GM23338 (cell line): ENCODE measurements at regions not wholly inside any gene's neighbourhood (a gene's known extent, or its start where the extent isn't known, plus 50 kb on each side); places are given as distances from the start of the nearest gene placed in this dataset.

Experiments used
- ATAC-seq: fragments of 200-7000 bp; cut with Tn5 transposase; 3 replicates; pipeline ENCODE4 v1.9.1; 2020
- DNase-seq: peaks from one replicate; pipeline ENCODE4 v3.0.0-alpha.2; 2015; ENCODE audit warnings: low spot score
- H2AFZ ChIP-seq: fragments of 200-600 bp; sonication (generic); 2 replicates; pipeline ENCODE4 v1.8.0; 2016; ENCODE audit warnings: antibody characterized with exemption, mild to moderate bottlenecking, moderate library complexity
- H3F3A ChIP-seq: fragments of 200-600 bp; sonication (generic); replicated peaks from 2 replicates; pipeline ENCODE4 v1.8.0; 2017; ENCODE audit warnings: antibody characterized with exemption, mixed run types, low read depth
- H3K27ac ChIP-seq: fragments of 200-600 bp; sonication (generic); 2 replicates; pipeline ENCODE4 v1.6.1; 2016; ENCODE audit warnings: low read depth
- H3K27me3 ChIP-seq: fragments of 200-600 bp; sonication (generic); 2 replicates; pipeline ENCODE4 v1.8.0; 2016; ENCODE audit warnings: mild to moderate bottlenecking, mixed run types, moderate library complexity; ENCODE audit not compliant: insufficient read depth
- H3K36me3 ChIP-seq: fragments of 200-600 bp; sonication (generic); 2 replicates; pipeline ENCODE4 v1.8.0; 2016; ENCODE audit warnings: mild to moderate bottlenecking; ENCODE audit not compliant: insufficient read depth
- H3K4me1 ChIP-seq: fragments of 200-600 bp; sonication (generic); 2 replicates; pipeline ENCODE4 v1.8.0; 2016; ENCODE audit warnings: mild to moderate bottlenecking, moderate library complexity; ENCODE audit not compliant: insufficient read depth
- H3K4me2 ChIP-seq: fragments of 200-600 bp; sonication (generic); 2 replicates; pipeline ENCODE4 v1.7.1; 2017; ENCODE audit warnings: mixed run types
- H3K4me3 ChIP-seq: fragments of 200-600 bp; sonication (generic); 2 replicates; pipeline ENCODE4 v1.6.1; 2016; ENCODE audit warnings: mixed run types
- H3K79me2 ChIP-seq: fragments of 200-600 bp; sonication (generic); replicated peaks from 2 replicates; pipeline ENCODE4 v1.8.0; 2017; ENCODE audit warnings: mild to moderate bottlenecking; ENCODE audit not compliant: insufficient read depth
- H3K9me2 ChIP-seq: fragments of 200-600 bp; sonication (generic); 2 replicates; pipeline ENCODE4 v1.8.0; 2017; ENCODE audit not compliant: insufficient read depth
- H4K20me1 ChIP-seq: fragments of 200-600 bp; sonication (generic); replicated peaks from 2 replicates; pipeline ENCODE4 v1.8.0; 2017; ENCODE audit warnings: mild to moderate bottlenecking; ENCODE audit not compliant: insufficient read depth
- H3K27ac Mint-ChIP-seq: 2 replicates; pipeline ENCODE4 v1.8.0; 2020; ENCODE audit warnings: inconsistent platforms, mild to moderate bottlenecking, moderate library complexity, mixed read lengths
- H3K27me3 Mint-ChIP-seq: 3 replicates; pipeline ENCODE4 v1.8.0; 2022; ENCODE audit warnings: low read depth, mild to moderate bottlenecking, moderate library complexity, mixed read lengths, inconsistent platforms; ENCODE audit not compliant: insufficient read depth, poor library complexity
- H3K36me3 Mint-ChIP-seq: 3 replicates; pipeline ENCODE4 v1.8.0; 2021; ENCODE audit warnings: low read depth, mild to moderate bottlenecking, inconsistent platforms, moderate library complexity, mixed read lengths
- H3K4me1 Mint-ChIP-seq: 3 replicates; pipeline ENCODE4 v1.8.0; 2020; ENCODE audit warnings: mild to moderate bottlenecking, inconsistent platforms, mixed read lengths
- H3K4me3 Mint-ChIP-seq: 3 replicates; pipeline ENCODE4 v1.8.0; 2021; ENCODE audit warnings: moderate library complexity, mild to moderate bottlenecking, inconsistent platforms, mixed read lengths
- H3K9me3 Mint-ChIP-seq: 3 replicates; pipeline ENCODE4 v1.8.0; 2020; ENCODE audit warnings: moderate library complexity, mild to moderate bottlenecking, inconsistent platforms, mixed read lengths
- CREB1 ChIP-seq: fragments of 250-450 bp; sonication (Bioruptor Pico); IDR thresholded peaks from 2 replicates; pipeline ENCODE4 v1.5.0; 2020; ENCODE audit warnings: low read depth, mild to moderate bottlenecking, moderate library complexity
- CTCF ChIP-seq, 2 experiments: fragments of 200-600 bp in 1 of 2; sonication (generic) in 1 of 2; conservative IDR thresholded peaks; 2 replicates each; pipeline versions ENCODE4 v1.5.1 to v1.6.1; 2016 to 2017; ENCODE audit warnings: antibody characterized with exemption in 2 of 2, low read depth in 2 of 2, mild to moderate bottlenecking in 2 of 2, moderate library complexity in 1 of 2
- ETS1 ChIP-seq: IDR thresholded peaks from 2 replicates; pipeline ENCODE4 v1.6.1; 2016; ENCODE audit warnings: antibody characterized with exemption
- EZH2 ChIP-seq: fragments of 200-600 bp; sonication (generic); IDR thresholded peaks from one replicate; pipeline ENCODE4 v1.8.0; 2017; ENCODE audit warnings: antibody characterized with exemption, mild to moderate bottlenecking, low read depth; ENCODE audit not compliant: unreplicated experiment
- EZH2phosphoT487 ChIP-seq: fragments of 200-600 bp; sonication (generic); IDR thresholded peaks from one replicate; pipeline ENCODE4 v1.8.1; 2018; ENCODE audit warnings: antibody characterized with exemption; ENCODE audit not compliant: unreplicated experiment
- JUNB ChIP-seq: IDR thresholded peaks from one replicate; pipeline ENCODE4 v1.6.1; 2016; ENCODE audit warnings: antibody characterized with exemption; ENCODE audit not compliant: unreplicated experiment
- NANOG ChIP-seq: IDR thresholded peaks from 2 replicates; pipeline ENCODE4 v1.6.1; 2016; ENCODE audit warnings: antibody characterized with exemption, borderline replicate concordance
- POLR2AphosphoS5 ChIP-seq: IDR thresholded peaks from 2 replicates; pipeline ENCODE4 v1.6.1; 2016; ENCODE audit warnings: antibody characterized with exemption, low read depth
- REST ChIP-seq: IDR thresholded peaks from one replicate; pipeline ENCODE4 v1.6.1; 2018; ENCODE audit warnings: antibody characterized with exemption; ENCODE audit not compliant: unreplicated experiment
- STAT1 ChIP-seq: IDR thresholded peaks from one replicate; pipeline ENCODE4 v1.6.1; 2016; ENCODE audit warnings: antibody characterized with exemption; ENCODE audit not compliant: unreplicated experiment
- ZNF114 ChIP-seq: fragments of 250-450 bp; sonication (Bioruptor Pico); IDR thresholded peaks from 2 replicates; pipeline ENCODE4 v1.5.0; 2020; ENCODE audit warnings: mild to moderate bottlenecking, moderate library complexity
- ZNF331 ChIP-seq: fragments of 250-450 bp; sonication (Bioruptor Pico); IDR thresholded peaks from 2 replicates; pipeline ENCODE4 v1.5.0; 2020; ENCODE audit warnings: low read depth, mild to moderate bottlenecking, moderate library complexity
- ZNF462 ChIP-seq: fragments of 250-450 bp; sonication (Bioruptor Pico); IDR thresholded peaks from 2 replicates; pipeline ENCODE4 v1.5.0; 2020; ENCODE audit warnings: mild to moderate bottlenecking, moderate library complexity

GRCh38 chr16:77131398-77131797 is 59.6 kb upstream of the MON1B start:
- peaks cover 47% of the 10 kb centered on the region for H3K9me3 Mint-ChIP-seq
- TF ChIP-seq NANOG (no peak), EZH2 (no peak), POLR2AphosphoS5 (no peak), EZH2phosphoT487 (no peak), JUNB (no peak), ETS1 (no peak), CTCF (conservative IDR thresholded peaks at IDR 0.05; ENCODE audit: low read depth in 2 of 2) (no peak), ZNF331 (no peak), CREB1 (CRISPR knock-in tag) (no peak), STAT1 (no peak), ZNF114 (CRISPR knock-in tag) (no peak), ZNF462 (CRISPR knock-in tag) (no peak), REST (no peak)
- H4K20me1 ChIP-seq: no peaks in the 10 kb centered on the region; the same call in 1 of the 2 replicates

More at GRCh38 chr16:77131398-77131797, 59.6 kb upstream of the MON1B start:
- Histone ChIP-seq H3K27ac (no peak overlapping the region), H3K27me3 (no peaks in the 10 kb centered on the region), H2AFZ (no peak overlapping the region), H3K36me3 (no peaks in the 10 kb centered on the region), H3K4me3 (no peak overlapping the region), H3K4me2 (no peak overlapping the region), H3K4me1 (peaks cover 24% of the 10 kb centered on the region), H3F3A (no peaks in the 10 kb centered on the region), H3K9me2 (no peaks in the 10 kb centered on the region), H3K79me2 (no peaks in the 10 kb centered on the region)
- DNase-seq (no peak), ATAC-seq (no peak)
- peaks cover 9% of the 10 kb centered on the region for H3K4me1 Mint-ChIP-seq
- H3K27me3 Mint-ChIP-seq: peaks cover 4% of the 10 kb centered on the region
- H3K36me3 Mint-ChIP-seq: peaks cover 3% of the 10 kb centered on the region; the same call in 1 of the 3 replicates
- H3K4me3 Mint-ChIP-seq: no peak overlapping the region
- no peak overlapping the region for H3K27ac Mint-ChIP-seq
